ENCODE measurements at regions not wholly inside any gene's neighbourhood (a gene's known extent, or its start where the extent isn't known, plus 50 kb on each side); places are given as distances from the start of the nearest gene placed in this dataset.

DNA sequence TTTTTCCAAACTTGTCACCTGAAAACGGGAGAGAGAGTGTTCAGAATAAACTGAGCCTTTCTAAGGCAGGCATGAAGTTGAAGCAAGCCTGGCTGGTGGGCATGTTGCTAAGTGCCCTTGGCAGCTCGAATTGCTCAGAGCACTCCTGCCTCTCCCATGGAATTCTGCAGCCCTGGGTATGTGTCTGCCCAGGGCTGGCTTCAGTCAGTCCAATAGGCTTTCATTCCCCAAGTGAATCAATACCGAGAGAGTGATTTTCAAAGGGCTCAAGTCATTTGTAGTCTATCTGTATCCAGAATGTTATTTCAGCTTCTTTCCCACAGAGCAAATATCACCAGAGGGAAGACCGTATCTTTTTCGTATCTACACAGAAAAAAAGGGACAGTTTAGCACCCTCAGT is 415.5 kb upstream of the COBL start:
- DNase-seq (ENCODE audit: low spot score in 2 of 2): no peak
- H3K9me3 Mint-ChIP-seq: peaks cover 16% of the 10 kb centered on the region
- H3K4me3 Mint-ChIP-seq: no peak overlapping the region
- no peak for ATAC-seq (replicated peaks; ENCODE audit: extremely low read depth, poor library complexity, severe bottlenecking)
- H3K36me3 Mint-ChIP-seq (ENCODE audit: insufficient read depth): no peaks in the 10 kb centered on the region
- no peak overlapping the region for H3K27ac Mint-ChIP-seq (ENCODE audit: low read depth)
- H3K27me3 Mint-ChIP-seq: no peaks in the 10 kb centered on the region
- H3K4me1 Mint-ChIP-seq: no peaks in the 10 kb centered on the region

DNA sequence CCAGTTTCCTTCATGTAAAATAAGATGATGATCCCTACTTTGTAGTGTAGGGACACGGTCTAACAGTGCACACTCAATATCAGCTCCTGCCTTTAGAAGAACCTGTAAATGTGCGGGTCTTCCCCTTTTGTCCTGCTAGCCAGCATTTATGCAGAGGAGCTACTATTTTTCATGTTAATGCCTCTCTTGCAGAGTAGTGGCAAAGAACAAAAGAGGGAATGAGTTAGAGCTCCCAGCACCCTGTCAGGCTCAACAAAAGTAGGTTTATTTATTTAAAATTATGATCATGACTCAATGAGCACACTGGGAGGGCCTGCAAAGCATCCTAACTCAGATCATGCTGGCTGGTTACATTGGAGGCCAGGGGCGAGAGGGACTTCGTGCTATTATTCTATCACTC is 414.5 kb upstream of the COBL start:
- Mint-ChIP-seq H3K36me3 (ENCODE audit: insufficient read depth) (no peaks in the 10 kb centered on the region), H3K27me3 (no peaks in the 10 kb centered on the region), H3K4me1 (no peaks in the 10 kb centered on the region), H3K4me3 (no peak overlapping the region), H3K9me3 (peaks cover 16% of the 10 kb centered on the region), H3K27ac (ENCODE audit: low read depth) (no peak overlapping the region)
- no peak for ATAC-seq (replicated peaks; ENCODE audit: extremely low read depth, poor library complexity, severe bottlenecking)
- DNase-seq (ENCODE audit: low spot score in 2 of 2): no peak

DNA sequence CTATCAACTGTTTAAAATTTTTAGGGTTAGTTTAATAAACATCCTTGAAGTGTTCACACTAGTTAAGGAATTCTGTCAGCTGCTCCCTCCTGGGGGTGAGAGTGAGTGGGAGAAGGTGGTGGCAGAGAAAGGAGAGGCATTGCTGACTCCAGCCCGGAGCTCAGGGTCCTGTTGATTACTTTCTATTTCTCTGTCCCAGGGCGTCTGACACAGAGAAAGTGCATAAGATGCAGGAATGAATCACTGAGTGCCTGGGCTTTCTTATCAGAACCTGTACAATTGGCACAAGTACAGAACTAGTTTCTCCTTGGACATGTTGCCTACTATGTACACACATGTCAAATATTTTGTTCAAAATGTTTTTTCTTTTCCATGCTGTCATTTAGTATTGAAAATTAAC is 410.8 kb upstream of the COBL start:
- Mint-ChIP-seq H3K27me3 (no peaks in the 10 kb centered on the region), H3K36me3 (ENCODE audit: insufficient read depth) (no peaks in the 10 kb centered on the region), H3K4me1 (no peaks in the 10 kb centered on the region), H3K27ac (ENCODE audit: low read depth) (no peak overlapping the region), H3K4me3 (no peak overlapping the region), H3K9me3 (peaks cover 27% of the 10 kb centered on the region)
- ATAC-seq (replicated peaks; ENCODE audit: extremely low read depth, poor library complexity, severe bottlenecking): no peak
- DNase-seq (ENCODE audit: low spot score in 2 of 2): no peak

DNA sequence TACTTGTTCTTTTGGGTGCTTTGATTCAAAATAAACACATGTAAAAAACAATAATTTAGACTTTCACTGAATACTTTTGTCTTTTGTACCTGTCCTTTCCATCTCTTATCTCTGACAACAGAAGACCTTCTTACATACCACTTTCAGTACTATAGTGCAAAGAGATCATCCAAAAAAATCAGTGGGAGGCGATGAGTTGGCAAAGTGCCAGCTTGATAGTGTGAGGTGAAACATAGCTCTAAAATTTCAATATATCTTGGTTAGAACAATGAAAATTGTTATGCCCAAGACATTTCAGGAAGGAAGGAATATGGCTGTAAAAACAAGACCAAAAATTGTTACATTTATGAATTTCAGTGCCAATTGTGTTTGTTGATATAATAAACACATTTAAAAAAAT is 390.2 kb upstream of the COBL start:
- Mint-ChIP-seq H3K36me3 (ENCODE audit: insufficient read depth) (no peaks in the 10 kb centered on the region), H3K4me3 (no peak overlapping the region), H3K9me3 (peaks cover 16% of the 10 kb centered on the region), H3K27me3 (no peaks in the 10 kb centered on the region), H3K4me1 (no peaks in the 10 kb centered on the region), H3K27ac (ENCODE audit: low read depth) (no peak overlapping the region)
- DNase-seq (ENCODE audit: low spot score in 2 of 2): no peak
- no peak for ATAC-seq (replicated peaks; ENCODE audit: extremely low read depth, poor library complexity, severe bottlenecking)

DNA sequence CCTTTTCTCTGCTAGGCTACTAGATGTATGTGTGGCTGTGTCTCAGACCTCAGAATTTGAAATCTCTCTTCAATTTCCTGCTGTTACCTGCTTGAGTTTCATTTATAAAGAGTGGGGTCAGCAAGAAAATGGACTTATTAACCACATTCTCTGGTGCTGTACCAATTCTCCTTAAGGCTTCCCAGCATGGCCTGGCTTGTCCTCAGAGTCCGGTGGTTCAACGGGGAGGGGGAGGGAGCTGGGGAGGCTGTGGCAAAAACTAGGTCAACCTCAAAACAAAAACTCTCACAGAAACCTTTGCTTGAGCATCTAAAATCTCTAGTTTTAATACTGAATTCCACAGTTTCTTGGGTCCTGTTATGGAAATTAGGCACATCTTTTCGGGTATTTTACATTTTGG is 389.1 kb upstream of the COBL start:
- H3K4me1 Mint-ChIP-seq: no peaks in the 10 kb centered on the region
- H3K36me3 Mint-ChIP-seq (ENCODE audit: insufficient read depth): no peaks in the 10 kb centered on the region
- no peak overlapping the region for H3K4me3 Mint-ChIP-seq
- no peak for DNase-seq (ENCODE audit: low spot score in 2 of 2)
- no peak for ATAC-seq (replicated peaks; ENCODE audit: extremely low read depth, poor library complexity, severe bottlenecking)
- H3K27ac Mint-ChIP-seq (ENCODE audit: low read depth): no peak overlapping the region
- no peaks in the 10 kb centered on the region for H3K27me3 Mint-ChIP-seq
- peaks cover 11% of the 10 kb centered on the region for H3K9me3 Mint-ChIP-seq

DNA sequence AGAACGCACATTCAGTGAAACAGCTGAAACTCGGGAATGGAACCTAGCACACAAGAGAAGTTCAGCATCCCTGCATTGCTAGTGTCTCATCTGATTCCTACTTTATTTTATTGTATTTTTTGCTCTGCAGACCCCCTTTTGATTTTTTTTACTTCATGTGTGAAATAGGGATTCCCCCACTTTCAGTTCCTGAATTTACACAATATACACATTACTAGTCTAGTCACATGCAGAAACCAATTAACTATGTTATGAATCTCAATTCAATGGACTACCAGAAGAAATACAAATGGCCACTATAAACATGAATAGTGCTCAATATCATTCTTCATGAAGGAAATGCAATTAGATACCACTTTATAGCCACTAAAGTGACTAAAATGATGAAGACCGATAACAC is 386.1 kb upstream of the COBL start:
- H3K4me3 Mint-ChIP-seq: no peak overlapping the region
- no peaks in the 10 kb centered on the region for H3K4me1 Mint-ChIP-seq
- H3K27me3 Mint-ChIP-seq: no peaks in the 10 kb centered on the region
- peaks cover 13% of the 10 kb centered on the region for H3K9me3 Mint-ChIP-seq
- DNase-seq (ENCODE audit: low spot score in 2 of 2): no peak
- H3K27ac Mint-ChIP-seq (ENCODE audit: low read depth): no peak overlapping the region
- H3K36me3 Mint-ChIP-seq (ENCODE audit: insufficient read depth): no peaks in the 10 kb centered on the region
- no peak for ATAC-seq (replicated peaks; ENCODE audit: extremely low read depth, poor library complexity, severe bottlenecking)

DNA sequence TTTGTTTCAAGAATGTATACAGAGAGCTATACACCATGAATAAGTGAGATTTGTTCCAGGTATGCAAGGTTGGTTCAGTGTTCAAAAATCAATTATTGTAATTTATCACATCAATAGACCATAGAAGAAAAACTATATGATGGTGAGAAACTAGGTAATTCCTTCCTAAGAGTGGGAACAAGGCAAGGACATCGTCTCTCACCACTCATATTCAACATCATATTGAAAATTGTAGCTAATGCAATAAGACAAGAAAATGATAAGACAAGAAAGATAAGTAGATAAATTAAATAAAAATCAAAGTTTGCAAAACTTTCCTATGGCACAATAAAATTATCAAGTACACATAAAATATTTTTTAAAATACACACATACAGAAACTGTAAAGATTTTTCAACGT is 385.3 kb upstream of the COBL start:
- DNase-seq (ENCODE audit: low spot score in 2 of 2) (no peak), ATAC-seq (replicated peaks; ENCODE audit: extremely low read depth, poor library complexity, severe bottlenecking) (no peak)
- no peaks in the 10 kb centered on the region for H3K4me1 Mint-ChIP-seq
- H3K27me3 Mint-ChIP-seq: no peaks in the 10 kb centered on the region
- no peak overlapping the region for H3K27ac Mint-ChIP-seq (ENCODE audit: low read depth)
- H3K9me3 Mint-ChIP-seq: peaks cover 13% of the 10 kb centered on the region
- H3K4me3 Mint-ChIP-seq: no peak overlapping the region
- H3K36me3 Mint-ChIP-seq (ENCODE audit: insufficient read depth): no peaks in the 10 kb centered on the region

DNA sequence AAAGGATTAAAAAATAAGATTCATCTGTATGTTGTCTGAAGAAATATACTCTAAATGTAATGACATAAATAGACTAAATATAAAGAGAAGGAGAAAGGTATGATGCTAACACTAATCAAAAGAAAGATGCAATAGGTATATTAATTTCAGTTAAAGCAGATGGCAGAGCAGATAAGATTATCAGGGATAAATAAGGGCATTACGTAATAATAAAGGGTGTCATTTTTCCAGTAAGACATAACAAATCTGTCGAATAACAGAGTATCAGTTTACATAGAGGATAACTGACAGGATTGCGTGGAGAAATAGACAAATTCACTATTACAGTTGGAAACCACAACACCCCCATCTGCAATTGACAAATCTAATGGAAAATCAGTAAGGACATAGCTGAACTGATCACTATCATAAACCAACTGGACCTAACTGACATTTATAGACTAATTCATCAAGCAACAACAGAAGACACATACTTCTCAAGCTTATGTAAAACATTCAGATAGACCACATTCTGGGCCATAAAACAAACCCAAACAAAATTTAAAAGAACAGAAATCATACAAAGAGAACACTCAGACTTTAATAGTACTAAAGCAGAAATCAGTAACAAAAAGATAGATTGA is 384.1 kb upstream of the COBL start:
- Mint-ChIP-seq H3K9me3 (peaks cover 7% of the 10 kb centered on the region), H3K27ac (ENCODE audit: low read depth) (no peak overlapping the region), H3K4me1 (no peaks in the 10 kb centered on the region), H3K36me3 (ENCODE audit: insufficient read depth) (no peaks in the 10 kb centered on the region), H3K27me3 (no peaks in the 10 kb centered on the region), H3K4me3 (no peak overlapping the region)
- ATAC-seq (replicated peaks; ENCODE audit: extremely low read depth, poor library complexity, severe bottlenecking): no peak
- no peak for DNase-seq (ENCODE audit: low spot score in 2 of 2)

DNA sequence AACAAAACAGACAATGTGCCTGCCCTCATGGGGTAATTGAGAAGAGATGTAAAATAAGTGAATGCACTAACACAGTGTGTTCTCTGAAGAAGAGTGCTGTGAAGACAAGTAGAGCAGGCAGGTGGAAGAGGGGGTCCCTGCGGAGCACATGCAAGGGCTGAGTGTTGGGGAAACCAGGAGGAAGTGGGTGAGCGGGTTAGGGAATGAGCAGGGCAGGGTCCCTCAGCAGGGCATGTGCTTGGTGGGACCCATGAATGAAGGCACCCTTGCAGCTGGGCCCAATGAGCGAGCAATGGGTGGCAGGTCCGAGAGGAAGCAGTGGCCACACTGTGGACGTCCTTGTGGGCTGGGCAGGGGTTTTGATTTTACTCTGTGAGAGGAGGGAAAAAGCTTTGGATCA is 376.6 kb upstream of the COBL start:
- Mint-ChIP-seq H3K4me1 (no peaks in the 10 kb centered on the region), H3K27ac (ENCODE audit: low read depth) (no peak overlapping the region), H3K36me3 (ENCODE audit: insufficient read depth) (peaks cover 2% of the 10 kb centered on the region), H3K4me3 (no peak overlapping the region), H3K27me3 (no peaks in the 10 kb centered on the region), H3K9me3 (peaks cover 24% of the 10 kb centered on the region)
- ATAC-seq (replicated peaks; ENCODE audit: extremely low read depth, poor library complexity, severe bottlenecking) (no peak), DNase-seq (ENCODE audit: low spot score in 2 of 2) (no peak)

DNA sequence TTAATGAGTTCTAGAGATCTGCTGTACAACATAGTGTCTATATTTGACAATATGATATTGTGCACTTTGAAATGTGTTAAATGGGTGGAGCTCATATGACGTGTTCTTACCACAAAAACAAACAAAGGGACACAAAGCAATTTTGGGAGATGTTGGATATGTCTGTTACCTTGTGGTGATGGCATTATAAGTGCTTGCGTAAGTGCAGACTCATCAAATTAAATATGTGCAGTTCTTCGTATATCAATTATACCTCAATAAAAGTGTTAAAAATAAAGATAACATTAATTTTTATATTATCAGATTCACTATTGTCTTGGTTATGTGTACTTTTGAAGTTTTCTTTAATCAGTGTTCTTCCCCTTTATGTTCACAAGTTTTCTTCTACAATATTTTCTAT is 372.9 kb upstream of the COBL start:
- Mint-ChIP-seq H3K4me1 (no peaks in the 10 kb centered on the region), H3K27me3 (no peaks in the 10 kb centered on the region), H3K9me3 (peaks cover 36% of the 10 kb centered on the region), H3K36me3 (ENCODE audit: insufficient read depth) (peaks cover 2% of the 10 kb centered on the region), H3K4me3 (no peak overlapping the region), H3K27ac (ENCODE audit: low read depth) (no peak overlapping the region)
- DNase-seq (ENCODE audit: low spot score in 2 of 2) (no peak), ATAC-seq (replicated peaks; ENCODE audit: extremely low read depth, poor library complexity, severe bottlenecking) (no peak)

DNA sequence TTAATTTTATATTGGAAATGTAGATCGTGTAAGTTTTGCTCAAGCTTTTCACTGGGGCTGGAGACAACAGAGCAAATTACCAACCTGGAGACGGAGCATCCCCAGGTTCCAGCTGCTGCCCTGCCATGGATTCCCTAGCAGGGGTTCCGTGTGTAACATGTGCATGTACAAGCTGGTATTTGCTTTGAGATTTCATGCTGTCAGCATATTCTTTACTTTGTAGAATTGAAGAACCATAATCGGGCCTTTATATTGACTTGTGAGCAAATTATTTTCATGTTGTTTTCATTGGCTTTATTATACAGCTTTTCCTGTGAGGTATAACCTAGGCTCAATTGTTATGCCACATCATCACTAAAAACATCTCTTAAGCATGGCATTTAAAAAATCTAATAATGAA is 369.2 kb upstream of the COBL start:
- Mint-ChIP-seq H3K36me3 (ENCODE audit: insufficient read depth) (peaks cover 2% of the 10 kb centered on the region), H3K9me3 (peaks cover 29% of the 10 kb centered on the region), H3K27me3 (no peaks in the 10 kb centered on the region), H3K27ac (ENCODE audit: low read depth) (no peak overlapping the region), H3K4me1 (no peaks in the 10 kb centered on the region), H3K4me3 (no peak overlapping the region)
- DNase-seq (ENCODE audit: low spot score in 2 of 2): no peak
- no peak for ATAC-seq (replicated peaks; ENCODE audit: extremely low read depth, poor library complexity, severe bottlenecking)

DNA sequence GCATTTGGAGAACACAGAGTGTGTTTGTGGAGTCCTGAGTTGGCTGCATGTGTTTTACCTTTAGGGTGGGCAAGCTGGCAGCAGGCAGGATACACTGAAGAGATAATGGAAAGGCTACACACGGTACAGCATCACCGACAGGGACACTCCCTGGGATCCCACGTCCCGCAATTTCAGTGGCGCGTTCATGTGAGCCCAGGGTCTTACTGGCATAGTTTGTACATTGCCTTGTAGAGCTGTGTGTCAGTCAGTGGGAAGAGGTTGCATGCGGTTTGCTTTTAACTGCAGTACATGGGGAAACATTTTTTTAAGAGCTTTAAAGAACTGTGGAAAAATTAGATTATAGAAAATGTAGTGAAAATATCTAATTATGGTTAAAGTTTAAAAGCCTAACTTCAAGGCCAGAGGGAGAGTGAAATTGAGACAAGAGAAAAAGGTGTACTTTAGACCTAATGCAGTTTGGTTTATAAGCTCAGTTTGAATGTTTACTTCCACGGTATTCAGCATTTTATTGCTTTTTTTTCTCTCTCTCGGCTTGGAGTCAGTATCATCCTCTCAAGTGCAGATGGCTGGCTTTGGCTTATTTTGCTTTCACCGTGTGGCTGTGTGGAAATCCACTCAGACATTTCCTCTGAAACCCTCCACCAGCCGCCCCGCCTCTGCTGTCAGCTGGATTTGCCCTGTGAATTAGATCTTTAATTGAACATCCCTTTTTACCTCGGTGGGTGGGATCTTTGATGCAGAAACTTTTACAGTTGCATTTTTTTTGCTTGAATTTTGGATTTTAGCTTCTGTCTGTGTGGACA is 364.2 kb upstream of the COBL start:
- peaks cover 31% of the 10 kb centered on the region for H3K9me3 Mint-ChIP-seq
- H3K27me3 Mint-ChIP-seq: no peaks in the 10 kb centered on the region
- ATAC-seq (replicated peaks; ENCODE audit: extremely low read depth, poor library complexity, severe bottlenecking): no peak
- H3K4me1 Mint-ChIP-seq: no peaks in the 10 kb centered on the region
- no peak overlapping the region for H3K27ac Mint-ChIP-seq (ENCODE audit: low read depth)
- no peak overlapping the region for H3K4me3 Mint-ChIP-seq
- no peak for DNase-seq (ENCODE audit: low spot score in 2 of 2)
- H3K36me3 Mint-ChIP-seq (ENCODE audit: insufficient read depth): no peaks in the 10 kb centered on the region

DNA sequence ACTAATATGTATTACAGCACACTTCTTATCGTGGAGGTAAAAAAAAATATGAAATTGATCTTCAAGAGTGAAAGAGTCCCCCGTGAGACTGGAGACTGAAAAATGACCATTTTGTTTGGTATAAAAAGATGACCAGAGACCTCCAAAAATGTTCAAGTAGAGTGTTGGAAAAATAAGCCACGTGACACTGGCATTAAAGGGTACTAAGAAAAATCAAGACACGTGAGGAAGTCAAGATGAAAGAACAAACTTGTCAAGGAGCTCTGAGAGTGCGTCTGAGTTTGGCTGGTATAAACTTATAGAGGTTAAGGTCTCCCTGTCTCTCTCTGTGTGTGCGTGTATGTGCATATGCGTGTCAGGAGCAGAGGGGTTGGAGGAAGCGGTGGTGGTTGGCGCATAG is 362.7 kb upstream of the COBL start:
- Mint-ChIP-seq H3K27me3 (no peaks in the 10 kb centered on the region), H3K9me3 (peaks cover 31% of the 10 kb centered on the region), H3K4me1 (no peaks in the 10 kb centered on the region), H3K36me3 (ENCODE audit: insufficient read depth) (no peaks in the 10 kb centered on the region), H3K27ac (ENCODE audit: low read depth) (no peak overlapping the region), H3K4me3 (no peak overlapping the region)
- DNase-seq (ENCODE audit: low spot score in 2 of 2) (no peak), ATAC-seq (replicated peaks; ENCODE audit: extremely low read depth, poor library complexity, severe bottlenecking) (no peak)

Data from central memory CD8-positive, alpha-beta T cell (primary cell).